KMS-11 (cell line): ENCODE measurements at regions not wholly inside any gene's neighbourhood (a gene's known extent, or its start where the extent isn't known, plus 50 kb on each side); places are given as distances from the start of the nearest gene placed in this dataset.

Experiments used
- H2AFZ ChIP-seq: fragments of 200-600 bp; sonication (generic); 2 replicates; pipeline ENCODE4 v1.6.1; 2016; ENCODE audit warnings: antibody characterized with exemption, mixed run types, low read depth
- H3K27ac ChIP-seq: fragments of 200-600 bp; sonication (generic); 2 replicates; pipeline ENCODE4 v1.6.1; 2016; ENCODE audit warnings: mild to moderate bottlenecking, mixed run types
- H3K27me3 ChIP-seq: fragments of 200-600 bp; sonication (generic); 2 replicates; pipeline ENCODE4 v1.6.1; 2017; ENCODE audit warnings: mild to moderate bottlenecking, low read depth, mixed run types, moderate library complexity; ENCODE audit not compliant: insufficient read depth
- H3K36me3 ChIP-seq: fragments of 200-600 bp; sonication (generic); 2 replicates; pipeline ENCODE4 v1.6.1; 2017; ENCODE audit warnings: mild to moderate bottlenecking, mixed run types; ENCODE audit not compliant: insufficient read depth
- H3K4me1 ChIP-seq: fragments of 200-600 bp; sonication (generic); 2 replicates; pipeline ENCODE4 v1.6.1; 2016; ENCODE audit warnings: mild to moderate bottlenecking, low read depth, mixed run types; ENCODE audit not compliant: poor library complexity, severe bottlenecking
- H3K4me2 ChIP-seq: fragments of 200-600 bp; sonication (generic); 2 replicates; pipeline ENCODE4 v1.7.0; 2016; ENCODE audit warnings: mild to moderate bottlenecking, mixed run types
- H3K4me3 ChIP-seq: fragments of 200-600 bp; sonication (generic); IDR thresholded peaks from 2 replicates; pipeline ENCODE4 v1.6.1; 2017; ENCODE audit warnings: low read depth, low read length, mixed read lengths; ENCODE audit not compliant: insufficient read depth
- H3K79me2 ChIP-seq: fragments of 200-600 bp; sonication (generic); 2 replicates; pipeline ENCODE4 v1.6.1; 2016; ENCODE audit warnings: low read depth, mixed run types; ENCODE audit not compliant: insufficient read depth
- H3K9ac ChIP-seq: fragments of 200-600 bp; sonication (generic); 2 replicates; pipeline ENCODE4 v1.6.1; 2016; ENCODE audit warnings: mild to moderate bottlenecking, mixed run types
- H4K20me1 ChIP-seq: fragments of 200-600 bp; sonication (generic); 2 replicates; pipeline ENCODE4 v1.6.1; 2016; ENCODE audit warnings: mild to moderate bottlenecking, mixed run types; ENCODE audit not compliant: insufficient read depth
- TF ChIP-seq, protein P1 (sequence below): fragments of 200-600 bp; sonication (generic); conservative IDR thresholded peaks from 2 replicates; pipeline ENCODE4 v1.6.1; 2017; ENCODE audit warnings: low read depth, mild to moderate bottlenecking, antibody characterized with exemption, low read length, moderate library complexity, mixed read lengths

DNA sequence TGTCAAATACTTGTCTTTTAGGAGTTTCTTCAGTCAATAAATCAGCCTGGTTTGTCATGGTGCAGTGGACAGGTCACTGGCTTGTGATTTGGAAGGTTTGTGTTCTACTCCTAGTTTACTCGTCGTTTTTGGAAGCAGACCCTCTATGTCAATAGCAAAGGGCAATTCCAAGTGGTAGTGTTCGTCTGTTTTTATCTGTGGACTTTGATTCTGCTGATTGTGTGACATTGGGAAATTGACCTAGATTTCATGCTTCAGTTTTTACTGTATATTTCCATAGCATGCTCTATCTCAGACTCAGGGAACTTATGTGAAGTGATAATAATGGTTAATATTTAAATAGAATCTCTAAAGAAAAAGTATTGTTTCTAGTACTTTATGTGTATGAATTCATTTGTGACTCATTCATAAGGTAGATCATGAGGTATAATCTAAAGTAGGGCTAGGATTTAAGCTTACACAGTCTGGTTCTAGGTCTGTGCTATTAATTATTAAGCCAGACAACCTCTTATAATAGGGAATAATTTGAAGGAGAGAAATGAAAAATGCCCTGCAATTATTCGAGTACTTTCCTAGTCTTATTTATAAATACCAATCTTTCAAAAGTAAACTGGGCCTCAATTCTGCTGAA lies 198.1 kb downstream of the REEP3 start:
- TF ChIP-seq, protein P1, sequence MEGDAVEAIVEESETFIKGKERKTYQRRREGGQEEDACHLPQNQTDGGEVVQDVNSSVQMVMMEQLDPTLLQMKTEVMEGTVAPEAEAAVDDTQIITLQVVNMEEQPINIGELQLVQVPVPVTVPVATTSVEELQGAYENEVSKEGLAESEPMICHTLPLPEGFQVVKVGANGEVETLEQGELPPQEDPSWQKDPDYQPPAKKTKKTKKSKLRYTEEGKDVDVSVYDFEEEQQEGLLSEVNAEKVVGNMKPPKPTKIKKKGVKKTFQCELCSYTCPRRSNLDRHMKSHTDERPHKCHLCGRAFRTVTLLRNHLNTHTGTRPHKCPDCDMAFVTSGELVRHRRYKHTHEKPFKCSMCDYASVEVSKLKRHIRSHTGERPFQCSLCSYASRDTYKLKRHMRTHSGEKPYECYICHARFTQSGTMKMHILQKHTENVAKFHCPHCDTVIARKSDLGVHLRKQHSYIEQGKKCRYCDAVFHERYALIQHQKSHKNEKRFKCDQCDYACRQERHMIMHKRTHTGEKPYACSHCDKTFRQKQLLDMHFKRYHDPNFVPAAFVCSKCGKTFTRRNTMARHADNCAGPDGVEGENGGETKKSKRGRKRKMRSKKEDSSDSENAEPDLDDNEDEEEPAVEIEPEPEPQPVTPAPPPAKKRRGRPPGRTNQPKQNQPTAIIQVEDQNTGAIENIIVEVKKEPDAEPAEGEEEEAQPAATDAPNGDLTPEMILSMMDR = no peak
- H3K4me1 ChIP-seq = no peaks in the 10 kb centered on the region
- no peaks in the 10 kb centered on the region for H4K20me1 ChIP-seq
- H3K9ac ChIP-seq = no peak overlapping the region
- H3K27ac ChIP-seq = no peak overlapping the region
- no peak overlapping the region for H3K4me2 ChIP-seq
- no peak overlapping the region for H2AFZ ChIP-seq
- H3K4me3 ChIP-seq = no peak overlapping the region
- no peaks in the 10 kb centered on the region for H3K79me2 ChIP-seq
- no peaks in the 10 kb centered on the region for H3K36me3 ChIP-seq
- no peaks in the 10 kb centered on the region for H3K27me3 ChIP-seq

DNA sequence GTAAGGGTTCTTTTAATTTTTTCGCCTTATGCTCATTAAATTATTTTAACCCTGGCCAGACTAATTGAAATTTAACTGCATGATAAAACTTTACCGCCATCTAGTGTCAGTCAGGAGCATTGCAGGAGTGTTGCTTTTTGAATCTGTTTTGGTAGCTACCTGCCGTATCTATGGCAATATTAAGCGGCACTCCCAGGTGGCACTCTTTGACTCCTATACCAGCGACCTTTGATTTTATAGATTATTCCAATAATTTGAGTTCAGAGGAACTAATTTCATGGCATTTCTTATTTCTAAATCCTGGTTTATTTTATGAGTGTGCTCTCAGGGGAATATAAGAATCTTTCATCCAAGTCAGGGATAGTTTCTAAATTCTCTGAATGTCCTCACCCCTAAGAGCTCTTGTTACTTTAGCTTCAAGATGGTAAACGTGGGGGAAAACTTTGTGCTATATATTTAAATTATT lies 198.9 kb downstream of the REEP3 start:
- Histone ChIP-seq H3K4me3 (no peak overlapping the region), H3K27me3 (no peaks in the 10 kb centered on the region), H3K79me2 (no peaks in the 10 kb centered on the region), H3K4me1 (no peaks in the 10 kb centered on the region), H3K4me2 (no peak overlapping the region), H3K27ac (no peak overlapping the region), H3K9ac (no peak overlapping the region), H2AFZ (no peak overlapping the region), H3K36me3 (no peaks in the 10 kb centered on the region), H4K20me1 (no peaks in the 10 kb centered on the region)
- TF ChIP-seq, protein P1 = peak; percentile 96

DNA sequence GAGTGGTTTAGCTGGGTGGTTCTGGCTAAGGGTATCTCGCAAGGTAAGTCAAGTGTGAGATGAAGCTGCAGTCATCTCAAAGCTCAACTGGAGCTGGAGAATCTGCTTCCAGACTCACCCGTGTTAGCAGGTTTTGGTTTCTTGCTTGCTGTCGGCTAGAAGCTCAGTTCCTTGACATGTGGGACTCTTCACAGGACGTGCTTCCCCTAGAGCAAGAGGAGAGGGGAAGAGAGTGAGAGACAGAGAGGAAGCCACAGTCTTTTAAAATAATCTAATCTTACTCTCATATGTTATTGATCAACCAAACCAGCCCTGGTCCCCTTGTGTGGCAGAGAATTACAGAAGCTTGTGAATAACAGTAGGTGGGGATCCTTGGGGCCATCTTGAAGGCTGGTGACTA lies 199.5 kb downstream of the REEP3 start:
- no peak overlapping the region for H3K4me3 ChIP-seq
- H2AFZ ChIP-seq = no peak overlapping the region
- no peaks in the 10 kb centered on the region for H3K79me2 ChIP-seq
- H3K36me3 ChIP-seq = no peaks in the 10 kb centered on the region
- no peaks in the 10 kb centered on the region for H3K27me3 ChIP-seq
- no peaks in the 10 kb centered on the region for H4K20me1 ChIP-seq
- no peak overlapping the region for H3K27ac ChIP-seq
- no peak overlapping the region for H3K9ac ChIP-seq
- H3K4me2 ChIP-seq = no peak overlapping the region
- TF ChIP-seq, protein P1 = no peak
- H3K4me1 ChIP-seq = no peaks in the 10 kb centered on the region

DNA sequence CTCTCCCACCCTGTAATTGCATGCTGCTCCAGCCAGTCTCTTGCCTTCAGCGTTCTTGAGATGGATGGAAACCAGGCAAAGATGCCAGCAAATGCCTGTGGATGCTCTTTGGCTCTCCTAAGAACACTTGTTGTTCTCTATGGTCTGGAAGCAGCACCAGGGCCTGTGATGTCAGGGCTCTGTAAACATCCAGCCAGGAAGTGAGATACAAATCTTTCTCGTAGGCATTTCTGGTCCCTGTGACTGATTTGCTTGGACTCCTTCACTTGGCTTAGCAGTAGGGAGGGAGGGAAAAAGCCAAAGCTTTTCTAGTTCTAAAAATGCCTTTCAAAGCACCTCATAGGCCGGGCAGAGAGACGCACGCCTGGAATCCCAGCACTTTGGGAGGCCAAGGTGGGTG lies 201.3 kb downstream of the REEP3 start:
- TF ChIP-seq, protein P1 = no peak
- Histone ChIP-seq H3K4me3 (no peak overlapping the region), H3K27me3 (no peaks in the 10 kb centered on the region), H3K36me3 (no peaks in the 10 kb centered on the region), H3K9ac (no peak overlapping the region), H3K4me2 (no peak overlapping the region), H3K79me2 (no peaks in the 10 kb centered on the region), H3K4me1 (no peaks in the 10 kb centered on the region), H3K27ac (no peak overlapping the region), H4K20me1 (no peaks in the 10 kb centered on the region), H2AFZ (no peak overlapping the region)
